Stimulated activated CD8-positive, alpha-beta memory T cell treated with anti-CD3 and anti-CD28 coated beads, Interleukin-2, amount 100 ng/mL, for 1 hour (primary cell): ENCODE measurements at regions not wholly inside any gene's neighbourhood (a gene's known extent, or its start where the extent isn't known, plus 50 kb on each side); places are given as distances from the start of the nearest gene placed in this dataset.

ENCODE experiments used
- DNase-seq, 2 donors: peaks; one replicate each; pipeline ENCODE4 v3.0.0-alpha.2; 2020; ENCODE audit warnings: low read depth in 2 of 2

GRCh38 chr14:100467046-100467750 is 120.0 kb downstream of the BEGAIN start:
- DNase-seq, result no peak

GRCh38 chr14:100467939-100468338 is 119.3 kb downstream of the BEGAIN start:
- DNase-seq, result no peak

- DNase-seq, result no peak
Observed at GRCh38 chr14:100468557-100468956, 118.7 kb downstream of the BEGAIN start.

- no peak for DNase-seq
Observed at GRCh38 chr14:100469632-100470522, 117.3 kb downstream of the BEGAIN start.

DNA sequence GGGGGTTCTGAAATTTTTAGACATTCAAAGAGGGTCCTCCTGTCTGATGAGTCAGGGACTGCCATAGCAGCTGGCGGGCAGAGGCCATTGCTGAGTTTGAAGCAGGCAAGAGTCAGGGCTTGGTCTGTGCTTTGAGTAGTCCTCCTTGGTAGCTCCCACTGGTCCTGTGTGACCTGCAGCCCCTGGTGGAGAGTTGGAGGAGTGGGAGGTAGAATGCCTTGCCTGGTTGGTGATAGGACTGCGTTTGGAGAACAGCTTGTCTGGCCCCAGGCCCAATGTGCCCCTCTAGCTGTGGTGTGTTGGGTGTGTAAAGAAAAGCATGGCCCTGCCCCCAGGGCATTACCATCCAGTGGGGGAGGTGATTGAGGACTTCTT is 116.7 kb downstream of the BEGAIN start:
- no peak for DNase-seq

DNA sequence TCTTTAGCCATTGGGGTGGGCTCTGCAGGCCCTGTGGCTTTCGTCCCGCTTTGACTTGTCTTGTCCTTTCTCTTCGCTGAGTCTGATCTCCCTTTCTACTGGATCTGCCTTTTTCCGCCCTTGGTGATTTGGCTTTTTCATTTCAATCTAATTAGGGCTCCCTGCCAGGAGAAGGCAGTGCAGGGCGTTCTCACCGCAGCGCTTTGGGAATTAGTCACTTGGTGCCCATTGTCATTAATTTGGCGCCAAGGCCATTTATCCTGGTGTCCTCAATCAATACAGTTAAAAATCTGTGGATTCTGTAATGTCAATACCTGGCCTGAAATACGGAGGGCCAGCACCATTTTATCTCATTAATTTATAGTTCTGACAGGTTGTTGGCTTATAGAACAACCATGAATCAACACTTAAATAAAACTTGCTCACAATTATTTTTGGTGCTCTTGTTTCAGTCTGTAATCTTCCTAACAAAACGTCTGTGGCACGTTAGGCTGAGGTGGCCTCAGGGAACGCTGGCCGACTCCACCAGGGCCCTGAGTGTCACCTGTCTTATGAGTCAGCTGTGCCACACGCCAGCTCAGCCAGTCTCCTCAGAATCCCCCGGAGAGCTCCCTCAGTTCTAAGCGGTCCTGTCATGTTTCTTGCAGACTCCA is 115.7 kb downstream of the BEGAIN start:
- no peak for DNase-seq

DNA sequence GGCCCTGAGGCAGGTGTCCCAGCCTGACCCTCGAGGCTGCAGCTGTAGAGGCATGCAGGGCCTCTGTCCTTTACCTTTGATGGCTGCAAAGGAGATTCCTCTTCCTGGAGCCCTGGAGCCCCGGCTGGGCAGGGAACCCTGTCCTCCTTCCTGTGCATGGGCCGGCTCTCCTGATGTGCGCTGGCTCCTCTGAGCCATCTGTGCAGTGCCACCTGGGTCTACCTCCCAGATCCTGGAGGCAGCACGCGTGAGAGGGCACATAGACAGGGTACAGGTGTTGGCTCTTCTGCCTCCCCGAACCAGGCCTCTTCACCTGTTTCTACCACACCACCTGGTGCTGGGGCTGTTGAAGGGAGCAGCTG is 115.1 kb downstream of the BEGAIN start:
- no peak for DNase-seq

DNA sequence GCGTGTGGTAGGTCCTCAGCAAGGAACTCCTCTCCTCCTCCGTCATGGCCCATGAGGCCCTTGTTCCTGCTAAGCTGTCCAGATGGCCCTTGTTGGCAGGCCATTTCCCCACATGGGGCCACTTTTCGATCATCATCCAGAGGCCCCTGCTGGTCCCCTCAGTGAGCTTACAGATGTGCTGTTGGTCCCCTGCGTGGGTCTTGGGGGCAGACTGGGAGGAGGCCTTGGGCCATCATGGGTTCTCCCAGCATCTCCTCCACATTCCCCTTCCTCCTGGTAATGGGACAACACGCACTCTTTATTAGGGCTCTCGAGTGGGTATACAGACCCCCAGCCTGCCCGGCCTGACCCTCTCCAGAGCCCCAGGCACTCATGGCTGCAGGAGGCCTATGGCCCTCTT is 114.7 kb downstream of the BEGAIN start:
- DNase-seq, result no peak

DNA sequence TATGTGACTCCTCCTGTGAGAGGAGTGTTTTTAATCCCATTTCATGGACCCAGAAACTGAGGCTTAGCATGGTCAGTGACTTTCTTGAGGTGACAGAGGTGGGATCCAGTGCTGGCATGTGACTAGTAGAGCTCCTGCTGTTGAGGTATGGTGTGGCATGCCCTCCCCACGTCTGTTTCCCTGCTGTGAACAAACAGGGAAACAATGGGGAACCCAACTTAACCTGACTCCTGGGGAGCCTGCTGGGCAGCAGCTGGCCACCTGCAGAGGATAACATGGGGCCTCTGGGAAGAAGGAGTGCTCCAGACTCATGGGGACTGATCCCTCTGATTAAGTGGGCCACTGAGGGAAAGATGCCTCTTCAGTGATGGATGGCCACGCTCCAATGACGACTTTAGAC is 114.0 kb downstream of the BEGAIN start:
- DNase-seq, result no peak

DNA sequence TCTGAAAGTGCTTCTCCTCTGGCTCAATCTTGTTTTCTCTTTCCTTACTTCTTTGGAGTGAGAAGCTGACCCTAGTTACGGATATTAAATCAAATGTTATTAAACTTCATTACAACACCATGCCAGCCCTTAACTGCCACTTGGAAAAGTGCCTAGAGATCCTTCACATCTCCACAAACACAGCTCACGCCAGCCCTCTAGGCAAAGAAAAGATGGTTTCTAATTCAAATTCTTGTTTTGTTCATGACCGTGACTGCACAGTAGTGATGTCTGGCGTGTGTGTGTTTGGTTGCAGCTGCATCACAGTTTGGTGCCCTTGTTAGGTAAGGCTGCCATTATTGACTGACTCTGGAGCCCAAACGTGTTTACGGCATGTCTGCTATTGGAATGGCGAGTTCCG is 113.0 kb downstream of the BEGAIN start:
- no peak for DNase-seq

- no peak for DNase-seq
Observed at GRCh38 chr14:100475268-100475667, 111.9 kb downstream of the BEGAIN start.

GRCh38 chr14:100476012-100476822 is 111.0 kb downstream of the BEGAIN start:
- DNase-seq, result no peak

GRCh38 chr14:100484531-100485267 is 102.5 kb downstream of the BEGAIN start:
- DNase-seq, result no peak

GRCh38 chr14:100486025-100486828 is 101.0 kb downstream of the BEGAIN start:
- DNase-seq, result peak; percentile 27 to 28
